IMR-90 (cell line): ENCODE measurements at regions not wholly inside any gene's neighbourhood (a gene's known extent, or its start where the extent isn't known, plus 50 kb on each side); places are given as distances from the start of the nearest gene placed in this dataset.

Experiments used
- BHLHE40 ChIP-seq: fragments of 150-350 bp; IDR thresholded peaks from 2 replicates; pipeline ENCODE4 v1.6.1; 2016; ENCODE audit warnings: mild to moderate bottlenecking, low read depth, low read length
- CEBPB ChIP-seq: IDR thresholded peaks from 2 replicates; pipeline ENCODE4 v1.6.1; 2012; ENCODE audit warnings: low read depth, low read length, improper control_type of control experiment
- CTCF ChIP-seq: conservative IDR thresholded peaks from 2 replicates; pipeline ENCODE4 v1.5.1; 2012; ENCODE audit warnings: mild to moderate bottlenecking, low read depth, low read length, improper control_type of control experiment
- MAFK ChIP-seq: IDR thresholded peaks from 2 replicates; pipeline ENCODE4 v1.6.1; 2012; ENCODE audit warnings: low read depth, low read length, improper control_type of control experiment
- POLR2A ChIP-seq: IDR thresholded peaks from 2 replicates; pipeline ENCODE4 v1.6.1; 2012; ENCODE audit warnings: mild to moderate bottlenecking, low read depth, low read length
- RAD21 ChIP-seq: IDR thresholded peaks from 2 replicates; pipeline ENCODE4 v1.6.1; 2012; ENCODE audit warnings: low read length, improper control_type of control experiment
- RFX5 ChIP-seq: IDR thresholded peaks from 2 replicates; pipeline ENCODE4 v1.8.0; 2012; ENCODE audit warnings: low read depth, mild to moderate bottlenecking, low read length, moderate library complexity
- USF2 ChIP-seq: fragments of 150-350 bp; IDR thresholded peaks from 2 replicates; pipeline ENCODE4 v1.6.1; 2017; ENCODE audit warnings: mild to moderate bottlenecking, antibody characterized with exemption, low read length, low read depth

GRCh38 chr2:16952368-16952767 is 286.7 kb upstream of the CYRIA start:
- TF ChIP-seq CEBPB, result no peak
- TF ChIP-seq RFX5, result no peak
- TF ChIP-seq CTCF, result no peak
- no peak for TF ChIP-seq POLR2A
- no peak for TF ChIP-seq BHLHE40
- no peak for TF ChIP-seq USF2
- no peak for TF ChIP-seq MAFK
- TF ChIP-seq RAD21, result no peak
